CD1c-positive myeloid dendritic cell (primary cell): ENCODE measurements at regions not wholly inside any gene's neighbourhood (a gene's known extent, or its start where the extent isn't known, plus 50 kb on each side); places are given as distances from the start of the nearest gene placed in this dataset.
A peak's percentile ranks its signal among the peaks of the same experiment; 100 is the strongest.

Experiments used
- DNase-seq: peaks from one replicate; pipeline ENCODE4 v3.0.0-alpha.2; 2016; ENCODE audit errors: extremely low spot score

GRCh38 chr2:12416600-12416999 is 300.1 kb upstream of the TRIB2 start:
- DNase-seq, result peak; percentile 62

GRCh38 chr2:12417786-12418185 is 298.9 kb upstream of the TRIB2 start:
- DNase-seq, result no peak

GRCh38 chr2:12419803-12420202 is 296.9 kb upstream of the TRIB2 start:
- no peak for DNase-seq

GRCh38 chr2:12421046-12421445 is 295.7 kb upstream of the TRIB2 start:
- no peak for DNase-seq

- no peak for DNase-seq
These were observed 292.5 kb upstream of the TRIB2 start for GRCh38 chr2:12424219-12424618.

GRCh38 chr2:12424809-12425208 is 291.9 kb upstream of the TRIB2 start:
- no peak for DNase-seq

- DNase-seq, result no peak
These were observed 288.4 kb upstream of the TRIB2 start for GRCh38 chr2:12428324-12428723.

GRCh38 chr2:12428786-12429185 is 287.9 kb upstream of the TRIB2 start:
- DNase-seq, result no peak

GRCh38 chr2:12429779-12430406 is 286.8 kb upstream of the TRIB2 start:
- DNase-seq, result peak; percentile 11

- DNase-seq, result peak; percentile 89
These were observed 286.2 kb upstream of the TRIB2 start for GRCh38 chr2:12430407-12431133.

- DNase-seq, result no peak
These were observed 283.6 kb upstream of the TRIB2 start for GRCh38 chr2:12432985-12433625.

GRCh38 chr2:12433626-12433990 is 283.1 kb upstream of the TRIB2 start:
- no peak for DNase-seq

GRCh38 chr2:12434630-12435098 is 282.1 kb upstream of the TRIB2 start:
- no peak for DNase-seq

- DNase-seq, result no peak
These were observed 281.1 kb upstream of the TRIB2 start for GRCh38 chr2:12435430-12436222.

GRCh38 chr2:12436483-12436882 is 280.3 kb upstream of the TRIB2 start:
- DNase-seq, result no peak

GRCh38 chr2:12436935-12437561 is 279.7 kb upstream of the TRIB2 start:
- DNase-seq, result no peak

- no peak for DNase-seq
These were observed 276.0 kb upstream of the TRIB2 start for GRCh38 chr2:12440731-12441130.

- DNase-seq, result no peak
These were observed 274.8 kb upstream of the TRIB2 start for GRCh38 chr2:12441750-12442475.

GRCh38 chr2:12442476-12442847 is 274.3 kb upstream of the TRIB2 start:
- no peak for DNase-seq

GRCh38 chr2:12448846-12449505 is 267.8 kb upstream of the TRIB2 start:
- peak; percentile 66 for DNase-seq

- DNase-seq, result no peak
These were observed 265.0 kb upstream of the TRIB2 start for GRCh38 chr2:12451726-12452125.
